ENCODE measurements at regions not wholly inside any gene's neighbourhood (a gene's known extent, or its start where the extent isn't known, plus 50 kb on each side); places are given as distances from the start of the nearest gene placed in this dataset.

DNA sequence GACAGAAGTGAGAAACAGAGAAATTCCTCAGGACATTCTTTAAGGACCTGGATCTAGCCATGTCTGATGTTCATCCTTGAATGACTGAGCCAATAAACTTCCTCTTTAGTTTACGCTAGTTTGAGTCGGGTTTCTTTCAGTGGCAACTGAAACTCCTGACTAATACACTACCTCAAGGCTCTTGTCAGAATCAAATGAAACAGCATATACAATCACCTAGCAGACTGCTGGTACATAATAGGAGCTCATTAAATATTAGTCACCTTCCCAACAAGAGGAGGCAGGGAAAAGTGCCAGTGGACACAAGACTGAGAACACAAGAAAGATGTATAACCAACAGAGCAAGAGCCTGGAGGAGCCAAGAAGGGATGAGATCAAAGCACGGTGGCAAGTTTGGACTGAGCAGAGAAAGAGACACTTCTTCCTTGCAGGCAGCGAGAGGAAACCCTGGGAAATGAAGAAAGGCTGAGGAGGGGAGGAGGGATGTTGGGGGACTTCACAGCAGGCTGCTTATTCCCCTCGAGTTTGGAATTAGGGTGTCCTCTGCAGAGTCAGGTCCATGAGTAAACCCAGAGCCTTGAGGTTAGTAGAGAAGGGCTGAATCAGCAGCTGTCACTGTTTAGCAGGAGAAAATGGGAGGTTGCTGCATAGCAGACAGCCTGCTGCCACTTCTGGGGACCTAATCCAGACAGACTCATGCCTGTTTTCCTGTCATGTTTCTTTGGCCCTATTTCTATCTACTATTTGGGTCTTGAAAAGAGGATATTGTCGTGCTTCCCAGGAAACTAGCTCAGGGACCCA, 73.3 kb downstream of the MRPL46 start:
- no peak overlapping the region for H3K18ac ChIP-seq (ENCODE audit: extremely low read depth, low read length)
- no peak overlapping the region for H3K4ac ChIP-seq (replicated peaks; ENCODE audit: insufficient read length, low read depth, low read length)
- no peak overlapping the region for H2AK5ac ChIP-seq (ENCODE audit: low read depth, low read length)
- H3K9ac ChIP-seq (replicated peaks in 1 of 4; ENCODE audit: extremely low read depth in 1 of 4, low read depth in 3 of 4, low read length in 3 of 4) = no peak overlapping the region
- H3K36me3 ChIP-seq (ENCODE audit: control insufficient read depth in 2 of 4, insufficient read depth in 4 of 4, low read length in 3 of 4) = no peaks in the 10 kb centered on the region
- FAIRE-seq (no peak), DNase-seq (ENCODE audit: low read depth in 1 of 2, low spot score in 2 of 2) (no peak)
- H3K9me3 ChIP-seq (ENCODE audit: insufficient read depth in 2 of 2, low read depth in 1 of 2, low read length in 1 of 2) = 0 out of 4 replicates have a peak, but pooled peaks cover 0 to 3% of the 10 kb centered on the region in 2 experiments
- H3K14ac ChIP-seq (ENCODE audit: insufficient read length) = no peak overlapping the region
- H3K23me2 ChIP-seq (ENCODE audit: low read depth, low read length) = no peaks in the 10 kb centered on the region
- no peaks in the 10 kb centered on the region for H4K20me1 ChIP-seq (replicated peaks in 1 of 2; ENCODE audit: control insufficient read depth in 1 of 2, insufficient read depth in 2 of 2, low read length in 2 of 2)
- H3K27me3 ChIP-seq (replicated peaks in 1 of 4; ENCODE audit: control insufficient read depth in 3 of 4, extremely low read depth in 1 of 4, insufficient read depth in 3 of 4, low read length in 3 of 4) = no peaks in the 10 kb centered on the region; a peak in 1 of 7 replicates
- no peak overlapping the region for H4K8ac ChIP-seq (ENCODE audit: extremely low read depth, insufficient read depth, low read length)
- no peak overlapping the region for H4K91ac ChIP-seq (replicated peaks; ENCODE audit: insufficient read length, low read length)
- CTCF ChIA-PET (ENCODE audit: partially characterized antibody) = interaction anchor here (0.6 to 2.0 kb wide), 7 partner anchors 10 to 221 kb away, joined by 3 to 6 read pairs (median 3); no protein-coding TSS in a partner anchor
- no peak overlapping the region for H2BK120ac ChIP-seq (replicated peaks; ENCODE audit: low read depth, low read length)
- no peak overlapping the region for H3K4me2 ChIP-seq (ENCODE audit: insufficient read depth in 1 of 2, low read depth in 2 of 2, low read length in 2 of 2)
- no peak overlapping the region for H3K4me3 ChIP-seq (ENCODE audit: extremely low read depth in 1 of 4, insufficient read depth in 2 of 4, low read depth in 3 of 4, low read length in 4 of 4)
- no peaks in the 10 kb centered on the region for H3K79me2 ChIP-seq (ENCODE audit: control insufficient read depth in 1 of 2, insufficient read depth in 2 of 2, low read length in 2 of 2)
- H2BK15ac ChIP-seq (ENCODE audit: low read length) = no peak overlapping the region
- H2BK5ac ChIP-seq (ENCODE audit: low read depth, low read length) = no peak overlapping the region
- H2BK12ac ChIP-seq (ENCODE audit: low read depth, low read length) = no peak overlapping the region
- H2AFZ ChIP-seq (ENCODE audit: low read length) = no peak overlapping the region
- WGBS, 2 experiments (ENCODE audit: extremely low coverage in 1 of 2, insufficient coverage in 1 of 2, insufficient read length in 1 of 2, insufficient replicate concordance in 2 of 2, low coverage in 1 of 2, low lambda C conversion rate in 2 of 2, missing lambda C conversion rate in 1 of 2) = 89% methylated on average over 6 of the region's 6 CpGs; no CpG with 5 or more reads in 1 of the 2 experiments
- H2BK20ac ChIP-seq (ENCODE audit: low read length) = no peak overlapping the region
- H4K5ac ChIP-seq (ENCODE audit: insufficient read length, low read depth, low read length) = no peak overlapping the region
- H3K79me1 ChIP-seq (ENCODE audit: low read depth, low read length) = no peaks in the 10 kb centered on the region
- no peak overlapping the region for H3K56ac ChIP-seq (replicated peaks; ENCODE audit: insufficient read length, low read depth, low read length)
- no peak overlapping the region for H3K23ac ChIP-seq (ENCODE audit: insufficient read length)
- TF ChIP-seq BCL11A (IDR thresholded peaks at IDR 0.05; ENCODE audit: low read depth in 2 of 2, low read length in 2 of 2) (no peak), SIX5 (IDR thresholded peaks at IDR 0.05; ENCODE audit: low read depth, low read length) (no peak), EGR1 (IDR thresholded peaks at IDR 0.05; ENCODE audit: borderline replicate concordance, low read depth, low read length) (no peak), SUZ12 (IDR thresholded peaks at IDR 0.05; ENCODE audit: low read length) (no peak), EP300 (IDR thresholded peaks at IDR 0.05; ENCODE audit: borderline replicate concordance in 1 of 2, low read depth in 2 of 2, low read length in 2 of 2) (no peak), MAFK (IDR thresholded peaks at IDR 0.05; ENCODE audit: low read depth, low read length) (no peak), RFX5 (IDR thresholded peaks at IDR 0.05; ENCODE audit: borderline replicate concordance, low read depth, low read length) (no peak), CHD1 (IDR thresholded peaks at IDR 0.05; ENCODE audit: low read depth, low read length) (no peak), SP4 (IDR thresholded peaks at IDR 0.05; ENCODE audit: low read length) (no peak), YY1 (IDR thresholded peaks at IDR 0.05; ENCODE audit: low read depth, low read length) (no peak), HDAC6 (IDR thresholded peaks at IDR 0.05; ENCODE audit: low read depth, low read length) (no peak), TBP (IDR thresholded peaks at IDR 0.05; ENCODE audit: low read depth, low read length) (no peak), GABPA (IDR thresholded peaks at IDR 0.05; ENCODE audit: borderline replicate concordance, insufficient read depth, low read length) (no peak)
- peaks cover 0 to 5% (median 3%) of the 10 kb centered on the region in 4 experiments; a peak in 3 of 7 replicates for H3K4me1 ChIP-seq (replicated peaks in 1 of 4; ENCODE audit: control insufficient read depth in 3 of 4, insufficient read depth in 4 of 4, low read length in 3 of 4)
- H3K27ac ChIP-seq (ENCODE audit: low read depth, low read length) = no peak overlapping the region
- POLR2A ChIA-PET (ENCODE audit: partially characterized antibody) = interaction anchor here (0.7 kb wide), 1 partner anchor 487 kb away, joined by 4 read pairs; no protein-coding TSS in a partner anchor
